ENCODE measurements at regions not wholly inside any gene's neighbourhood (a gene's known extent, or its start where the extent isn't known, plus 50 kb on each side); places are given as distances from the start of the nearest gene placed in this dataset.

GRCh38 chr6:145254649-145255401, 480.5 kb downstream of the EPM2A start:
- ATAC-seq (peak; percentile 56; the same call in 2 of the 3 replicates), FAIRE-seq (no peak), DNase-seq (ENCODE audit: low spot score) (no peak)
- Histone ChIP-seq H4K20me1 (ENCODE audit: insufficient read depth, low read length) (no peaks in the 10 kb centered on the region), H3K4me3 (replicated peaks in 1 of 3; ENCODE audit: insufficient read depth in 1 of 3, low read depth in 2 of 3, low read length in 3 of 3) (no peak overlapping the region), H3K4me1 (ENCODE audit: insufficient read depth, low read length) (peaks cover 23% of the 10 kb centered on the region), H3K79me2 (ENCODE audit: insufficient read depth, low read length) (no peaks in the 10 kb centered on the region), H3K4me2 (ENCODE audit: low read depth, low read length) (no peak overlapping the region), H3K27ac (ENCODE audit: extremely low read length, insufficient read depth, low read length) (no peak overlapping the region), H3K36me3 (replicated peaks in 1 of 2; ENCODE audit: control insufficient read depth in 1 of 2, insufficient read depth in 2 of 2, low read length in 2 of 2) (no peaks in the 10 kb centered on the region), H3K27me3 (ENCODE audit: control insufficient read depth in 1 of 2, insufficient read depth in 2 of 2, low read length in 2 of 2) (no peaks in the 10 kb centered on the region), H3K9ac (ENCODE audit: insufficient read depth, low read depth, low read length) (no peak overlapping the region), H2AFZ (ENCODE audit: low read length) (no peak overlapping the region), H3K9me3 (ENCODE audit: low read length) (no peaks in the 10 kb centered on the region)
- BruUV-seq (replicated peaks) = no TSS peak
- 20% methylated on average over 5 of the region's 5 CpGs for WGBS (ENCODE audit: low lambda C conversion rate)
- intact Hi-C loops (cut with micrococcal nuclease; ENCODE audit: unreplicated experiment) (no loop called here), in situ Hi-C loops (cut with HindIII; ENCODE audit: extremely low pct_ligation_motif_present, low pct_unique_long_range_greater_than_20kb) (no loop called here)
- ChIA-PET POLR2A (no interaction called here), CTCF (ENCODE audit: low intra/inter-chr PET ratio, low total read pairs) (no interaction called here)
- TF ChIP-seq ZNF746 (CRISPR knock-in tag; IDR thresholded peaks at IDR 0.05) (no peak), ZNF788 (CRISPR knock-in tag; IDR thresholded peaks at IDR 0.05; ENCODE audit: borderline replicate concordance) (0 out of 2 replicates have a peak, but pooled peaks have one; percentile 20)

- Histone ChIP-seq H3K27ac (ENCODE audit: extremely low read length, insufficient read depth, low read length) (no peak overlapping the region), H3K36me3 (replicated peaks in 1 of 2; ENCODE audit: control insufficient read depth in 1 of 2, insufficient read depth in 2 of 2, low read length in 2 of 2) (no peaks in the 10 kb centered on the region), H3K4me3 (replicated peaks in 1 of 3; ENCODE audit: insufficient read depth in 1 of 3, low read depth in 2 of 3, low read length in 3 of 3) (no peak overlapping the region), H4K20me1 (ENCODE audit: insufficient read depth, low read length) (no peaks in the 10 kb centered on the region), H3K9ac (ENCODE audit: insufficient read depth, low read depth, low read length) (no peak overlapping the region), H2AFZ (ENCODE audit: low read length) (no peak overlapping the region), H3K27me3 (ENCODE audit: control insufficient read depth in 1 of 2, insufficient read depth in 2 of 2, low read length in 2 of 2) (no peaks in the 10 kb centered on the region), H3K9me3 (ENCODE audit: low read length) (no peaks in the 10 kb centered on the region), H3K79me2 (ENCODE audit: insufficient read depth, low read length) (no peaks in the 10 kb centered on the region), H3K4me1 (ENCODE audit: insufficient read depth, low read length) (peaks cover 12% of the 10 kb centered on the region), H3K4me2 (ENCODE audit: low read depth, low read length) (no peak overlapping the region)
- no TSS peak for BruUV-seq (replicated peaks)
- in situ Hi-C loops (cut with HindIII; ENCODE audit: extremely low pct_ligation_motif_present, low pct_unique_long_range_greater_than_20kb) = no loop called here
- ChIA-PET CTCF (ENCODE audit: low intra/inter-chr PET ratio, low total read pairs) (no interaction called here), POLR2A (no interaction called here)
- intact Hi-C loops (cut with micrococcal nuclease; ENCODE audit: unreplicated experiment) = no loop called here
- ATAC-seq = no peak
- no peak for FAIRE-seq
- DNase-seq (ENCODE audit: low spot score) = no peak
- 31% methylated on average over 1 of the region's 1 CpG for WGBS (ENCODE audit: low lambda C conversion rate)
- TF ChIP-seq ATF7 (IDR thresholded peaks at IDR 0.05) (no peak), ATF7 (CRISPR knock-in tag; IDR thresholded peaks at IDR 0.05) (no peak), KIAA2018 (CRISPR knock-in tag; IDR thresholded peaks at IDR 0.05; ENCODE audit: borderline replicate concordance) (no peak), POLR2G (IDR thresholded peaks at IDR 0.05; ENCODE audit: low read depth, low read length) (no peak), ZNF883 (CRISPR knock-in tag; IDR thresholded peaks at IDR 0.05; ENCODE audit: not compliant biosample characterization) (no peak), ZNF761 (CRISPR knock-in tag; conservative IDR thresholded peaks at IDR 0.05) (no peak), ZNF484 (CRISPR knock-in tag; IDR thresholded peaks at IDR 0.05; ENCODE audit: borderline replicate concordance, low read depth) (no peak), ZNF670 (CRISPR knock-in tag; IDR thresholded peaks at IDR 0.05; ENCODE audit: borderline replicate concordance) (no peak), ELF4 (CRISPR knock-in tag; IDR thresholded peaks at IDR 0.05; ENCODE audit: borderline replicate concordance) (no peak)
These were observed 477.6 kb downstream of the EPM2A start for GRCh38 chr6:145257704-145258103.

Data from HepG2 (cell line).